Karpas-422 (cell line): ENCODE measurements at regions not wholly inside any gene's neighbourhood (a gene's known extent, or its start where the extent isn't known, plus 50 kb on each side); places are given as distances from the start of the nearest gene placed in this dataset.

Source experiments
- DNase-seq: peaks from one replicate; pipeline ENCODE4 v3.0.0-alpha.2; 2015
- H2AFZ ChIP-seq: fragments of 200-600 bp; sonication (generic); 2 replicates; pipeline ENCODE4 v1.6.1; 2014; ENCODE audit warnings: antibody characterized with exemption, low read length, mixed read lengths
- H3K27ac ChIP-seq: fragments of 200-600 bp; sonication (generic); 2 replicates; pipeline ENCODE4 v1.5.1; 2014; ENCODE audit warnings: mild to moderate bottlenecking, low read length, moderate library complexity
- H3K27me3 ChIP-seq: fragments of 200-600 bp; sonication (generic); 2 replicates; pipeline ENCODE4 v1.6.1; 2014; ENCODE audit warnings: low read length, mixed read lengths
- H3K36me3 ChIP-seq: fragments of 200-600 bp; sonication (generic); 2 replicates; pipeline ENCODE4 v1.6.1; 2014; ENCODE audit warnings: low read length, mixed read lengths; ENCODE audit not compliant: insufficient read depth
- H3K4me1 ChIP-seq: fragments of 200-600 bp; sonication (generic); 2 replicates; pipeline ENCODE4 v1.6.1; 2014; ENCODE audit warnings: mild to moderate bottlenecking, low read length, mixed read lengths
- H3K4me2 ChIP-seq: fragments of 200-600 bp; sonication (generic); 2 replicates; pipeline ENCODE4 v1.6.1; 2014; ENCODE audit warnings: low read length, low read depth, mild to moderate bottlenecking; ENCODE audit not compliant: poor library complexity, severe bottlenecking
- H3K4me3 ChIP-seq: fragments of 200-600 bp; sonication (generic); 2 replicates; pipeline ENCODE4 v1.5.1; 2014; ENCODE audit warnings: mild to moderate bottlenecking, antibody characterized with exemption, low read length, mixed read lengths
- H3K79me2 ChIP-seq: fragments of 200-600 bp; sonication (generic); 2 replicates; pipeline ENCODE4 v1.6.1; 2014; ENCODE audit warnings: mild to moderate bottlenecking, low read length, mixed read lengths
- H3K9ac ChIP-seq: fragments of 200-600 bp; sonication (generic); 2 replicates; pipeline ENCODE4 v1.6.0; 2014; ENCODE audit warnings: low read length
- H3K9me2 ChIP-seq: fragments of 200-600 bp; sonication (generic), shearing (Covaris generic); replicated peaks from 2 replicates; pipeline ENCODE4 v1.6.0; 2014; ENCODE audit warnings: mild to moderate bottlenecking, low read length, moderate library complexity; ENCODE audit not compliant: insufficient read depth
- H3K9me3 ChIP-seq: fragments of 300-700, 200-600 bp; sonication (generic); 2 replicates; pipeline ENCODE4 v1.6.1; 2014; ENCODE audit warnings: low read length, mixed read lengths
- H4K20me1 ChIP-seq: fragments of 200-600 bp; sonication (generic); 2 replicates; pipeline ENCODE4 v1.6.1; 2014; ENCODE audit warnings: mild to moderate bottlenecking, antibody characterized with exemption, low read length, low read depth; ENCODE audit not compliant: insufficient read depth

- Histone ChIP-seq H3K9me2 (no peaks in the 10 kb centered on the region), H3K79me2 (no peaks in the 10 kb centered on the region)
- no peak for DNase-seq
These were observed 106.1 kb downstream of the TFAP2B start for GRCh38 chr6:50924758-50925157.

GRCh38 chr6:50925548-50925947 is 106.9 kb downstream of the TFAP2B start:
- Histone ChIP-seq H3K9me2 (no peaks in the 10 kb centered on the region), H3K4me2 (no peak overlapping the region), H3K4me1 (no peaks in the 10 kb centered on the region), H3K4me3 (no peak overlapping the region), H3K27ac (no peak overlapping the region), H3K79me2 (no peaks in the 10 kb centered on the region), H3K36me3 (no peaks in the 10 kb centered on the region), H3K27me3 (no peaks in the 10 kb centered on the region), H4K20me1 (no peaks in the 10 kb centered on the region), H3K9me3 (peaks cover 17% of the 10 kb centered on the region), H3K9ac (no peak overlapping the region), H2AFZ (no peak overlapping the region)
- no peak for DNase-seq

More at GRCh38 chr6:50924758-50925157, 106.1 kb downstream of the TFAP2B start:
- no peaks in the 10 kb centered on the region for H3K36me3 ChIP-seq
- H3K4me1 ChIP-seq = no peaks in the 10 kb centered on the region
- H3K4me2 ChIP-seq = no peak overlapping the region
- H3K27ac ChIP-seq = no peak overlapping the region
- H2AFZ ChIP-seq = no peak overlapping the region
- no peak overlapping the region for H3K9ac ChIP-seq
- H4K20me1 ChIP-seq = no peaks in the 10 kb centered on the region
- H3K9me3 ChIP-seq = peaks cover 17% of the 10 kb centered on the region
- H3K27me3 ChIP-seq = no peaks in the 10 kb centered on the region
- H3K4me3 ChIP-seq = no peak overlapping the region

- Histone ChIP-seq H3K27me3 (no peaks in the 10 kb centered on the region), H4K20me1 (no peaks in the 10 kb centered on the region), H3K9me3 (peaks cover 17% of the 10 kb centered on the region), H3K4me2 (no peak overlapping the region), H3K36me3 (no peaks in the 10 kb centered on the region), H3K9ac (no peak overlapping the region), H3K9me2 (no peaks in the 10 kb centered on the region), H3K4me1 (no peaks in the 10 kb centered on the region), H3K79me2 (no peaks in the 10 kb centered on the region), H3K4me3 (no peak overlapping the region), H2AFZ (no peak overlapping the region), H3K27ac (no peak overlapping the region)
- DNase-seq = no peak
These were observed 107.3 kb downstream of the TFAP2B start for GRCh38 chr6:50925981-50926380.

- H3K79me2 ChIP-seq = no peaks in the 10 kb centered on the region
- no peak overlapping the region for H3K9ac ChIP-seq
- H3K4me3 ChIP-seq = no peak overlapping the region
- peaks cover 16% of the 10 kb centered on the region for H3K9me3 ChIP-seq
- no peaks in the 10 kb centered on the region for H4K20me1 ChIP-seq
- DNase-seq = no peak
- H3K27me3 ChIP-seq = no peaks in the 10 kb centered on the region
- no peaks in the 10 kb centered on the region for H3K36me3 ChIP-seq
- H3K4me1 ChIP-seq = no peaks in the 10 kb centered on the region
- H3K4me2 ChIP-seq = no peak overlapping the region
- H3K27ac ChIP-seq = no peak overlapping the region
- no peak overlapping the region for H2AFZ ChIP-seq
- no peaks in the 10 kb centered on the region for H3K9me2 ChIP-seq
These were observed 109.1 kb downstream of the TFAP2B start for GRCh38 chr6:50927800-50928199.

- H3K79me2 ChIP-seq = no peaks in the 10 kb centered on the region
- H4K20me1 ChIP-seq = no peaks in the 10 kb centered on the region
- DNase-seq = no peak
- no peak overlapping the region for H3K9ac ChIP-seq
- no peaks in the 10 kb centered on the region for H3K4me1 ChIP-seq
- no peaks in the 10 kb centered on the region for H3K27me3 ChIP-seq
- H3K9me3 ChIP-seq = peaks cover 11% of the 10 kb centered on the region
- no peak overlapping the region for H2AFZ ChIP-seq
- no peaks in the 10 kb centered on the region for H3K9me2 ChIP-seq
- no peak overlapping the region for H3K4me2 ChIP-seq
- no peak overlapping the region for H3K4me3 ChIP-seq
- H3K36me3 ChIP-seq = no peaks in the 10 kb centered on the region
- H3K27ac ChIP-seq = no peak overlapping the region
These were observed 110.7 kb downstream of the TFAP2B start for GRCh38 chr6:50929323-50929722.

GRCh38 chr6:50935442-50935841 is 116.8 kb downstream of the TFAP2B start:
- H3K36me3 ChIP-seq = no peaks in the 10 kb centered on the region; the same call in 1 of the 2 replicates
- H3K4me2 ChIP-seq = no peak overlapping the region
- H3K9me3 ChIP-seq = peaks cover 13% of the 10 kb centered on the region
- no peaks in the 10 kb centered on the region for H3K4me1 ChIP-seq
- no peak overlapping the region for H3K4me3 ChIP-seq
- DNase-seq = no peak
- H4K20me1 ChIP-seq = no peaks in the 10 kb centered on the region
- H3K9ac ChIP-seq = no peak overlapping the region
- H3K9me2 ChIP-seq = no peaks in the 10 kb centered on the region
- H3K27me3 ChIP-seq = no peaks in the 10 kb centered on the region
- no peak overlapping the region for H2AFZ ChIP-seq
- no peak overlapping the region for H3K27ac ChIP-seq
- no peaks in the 10 kb centered on the region for H3K79me2 ChIP-seq

- no peak overlapping the region for H3K4me2 ChIP-seq
- H3K9ac ChIP-seq = no peak overlapping the region
- no peaks in the 10 kb centered on the region for H4K20me1 ChIP-seq
- no peaks in the 10 kb centered on the region for H3K9me2 ChIP-seq
- peaks cover 13% of the 10 kb centered on the region for H3K9me3 ChIP-seq
- no peaks in the 10 kb centered on the region for H3K27me3 ChIP-seq
- no peaks in the 10 kb centered on the region for H3K79me2 ChIP-seq
- no peak overlapping the region for H3K4me3 ChIP-seq
- no peak for DNase-seq
- no peak overlapping the region for H2AFZ ChIP-seq
- no peaks in the 10 kb centered on the region for H3K4me1 ChIP-seq
- H3K27ac ChIP-seq = no peak overlapping the region
- no peaks in the 10 kb centered on the region; the same call in 1 of the 2 replicates for H3K36me3 ChIP-seq
These were observed 117.6 kb downstream of the TFAP2B start for GRCh38 chr6:50936277-50936681.

GRCh38 chr6:50939931-50940330 is 121.3 kb downstream of the TFAP2B start:
- peaks cover 13% of the 10 kb centered on the region for H3K9me3 ChIP-seq

GRCh38 chr6:50945789-50946188 is 127.1 kb downstream of the TFAP2B start:
- H3K9me2 ChIP-seq = no peaks in the 10 kb centered on the region
- no peak overlapping the region for H3K4me3 ChIP-seq
- H3K27ac ChIP-seq = no peak overlapping the region
- H4K20me1 ChIP-seq = no peaks in the 10 kb centered on the region
- no peaks in the 10 kb centered on the region for H3K27me3 ChIP-seq
- H3K4me1 ChIP-seq = no peaks in the 10 kb centered on the region
- H3K9me3 ChIP-seq = no peaks in the 10 kb centered on the region
- H3K9ac ChIP-seq = no peak overlapping the region
- H3K79me2 ChIP-seq = no peaks in the 10 kb centered on the region
- no peak overlapping the region for H2AFZ ChIP-seq
- DNase-seq = no peak
- H3K4me2 ChIP-seq = no peak overlapping the region
- H3K36me3 ChIP-seq = no peaks in the 10 kb centered on the region

More at GRCh38 chr6:50939931-50940330, 121.3 kb downstream of the TFAP2B start:
- H3K27me3 ChIP-seq = no peaks in the 10 kb centered on the region
- no peak overlapping the region for H3K4me2 ChIP-seq
- no peak overlapping the region for H2AFZ ChIP-seq
- no peak overlapping the region for H3K4me3 ChIP-seq
- no peaks in the 10 kb centered on the region for H4K20me1 ChIP-seq
- no peaks in the 10 kb centered on the region for H3K4me1 ChIP-seq
- H3K36me3 ChIP-seq = no peaks in the 10 kb centered on the region; the same call in 1 of the 2 replicates
- H3K9ac ChIP-seq = no peak overlapping the region
- no peaks in the 10 kb centered on the region for H3K79me2 ChIP-seq
- H3K27ac ChIP-seq = no peak overlapping the region
- DNase-seq = no peak
- no peaks in the 10 kb centered on the region for H3K9me2 ChIP-seq
